GM19468 (cell line): ENCODE measurements at regions not wholly inside any gene's neighbourhood (a gene's known extent, or its start where the extent isn't known, plus 50 kb on each side); places are given as distances from the start of the nearest gene placed in this dataset.
A peak's percentile ranks its signal among the peaks of the same experiment; 100 is the strongest.
"Not testable (repeated sequence)": the region's sequence is repeated elsewhere in the genome, so short reads cannot be mapped to it uniquely, and the experiment has no call there.

Source experiments
- ATAC-seq: cut with Tn5 transposase; IDR thresholded peaks from one replicate; pipeline ENCODE4 v1.9.1; 2021; ENCODE audit warnings: mild to moderate bottlenecking, moderate library complexity, moderate number of reproducible peaks; ENCODE audit not compliant: unreplicated experiment; ENCODE audit errors: extremely low read depth

GRCh38 chr3:157922614-157923013, 183.6 kb downstream of the SHOX2 start:
- ATAC-seq: no peak

DNA sequence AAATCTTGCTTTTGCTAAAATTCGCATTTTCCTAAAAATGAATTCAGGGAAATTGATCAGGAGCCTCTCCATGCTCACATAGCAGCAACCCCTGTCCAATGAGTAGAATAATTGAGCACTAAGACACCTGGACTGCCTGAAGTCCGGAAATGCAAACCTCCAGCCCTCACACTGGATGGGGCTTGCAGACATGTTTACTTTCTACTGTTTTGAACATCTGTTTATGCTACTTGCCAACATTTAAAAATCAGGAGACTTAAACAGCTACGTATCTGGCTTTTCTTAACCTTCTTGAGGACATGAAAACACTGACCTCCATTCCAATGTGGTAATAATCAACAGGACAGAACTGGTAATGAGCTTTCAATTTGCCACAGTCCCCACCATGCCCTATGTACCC, 184.4 kb downstream of the SHOX2 start:
- no peak for ATAC-seq

DNA sequence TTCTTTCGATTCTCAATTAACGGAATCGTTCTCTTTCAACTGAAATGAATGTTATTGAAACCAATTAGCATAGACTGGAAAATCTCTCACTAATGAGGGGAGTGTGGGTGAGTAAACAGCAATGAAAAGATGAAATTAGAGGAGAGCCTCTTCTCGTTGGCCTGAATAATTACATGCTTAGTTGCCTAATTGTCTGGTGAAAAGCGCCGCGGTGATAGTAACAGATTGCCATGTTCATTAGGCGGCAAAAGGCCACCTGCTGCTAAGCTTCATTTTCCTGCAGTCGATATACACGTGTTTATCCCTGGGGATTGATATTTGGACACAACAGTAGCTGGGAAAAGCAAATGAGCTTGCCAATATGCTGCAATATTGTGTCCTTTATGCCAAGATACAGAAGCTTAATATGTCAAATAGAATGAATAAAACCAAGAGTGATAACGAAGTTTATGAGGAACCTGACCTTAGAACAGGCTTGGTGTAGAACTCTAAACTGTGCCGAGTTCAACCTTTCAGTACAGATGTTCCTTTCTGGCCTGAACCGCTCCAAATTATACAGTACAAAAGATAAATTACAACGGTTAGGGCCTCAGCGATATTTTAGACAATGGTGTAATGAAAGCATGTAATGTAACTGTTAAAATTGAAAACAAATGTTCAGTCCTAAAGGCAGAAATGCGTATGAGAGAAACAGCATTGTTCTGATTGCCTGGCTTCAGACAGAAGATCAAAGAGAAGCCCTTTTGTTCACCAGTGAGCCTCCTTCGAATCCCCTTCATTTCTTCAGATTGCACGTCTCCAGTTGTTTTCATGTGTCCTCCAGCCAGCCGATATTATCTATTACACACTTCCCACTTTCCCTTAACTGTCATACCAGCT, 185.2 kb downstream of the SHOX2 start:
- ATAC-seq: no peak

- ATAC-seq: no peak
Observed at GRCh38 chr3:157919319-157919887, 186.8 kb downstream of the SHOX2 start.

GRCh38 chr3:157918402-157918801, 187.8 kb downstream of the SHOX2 start:
- no peak for ATAC-seq

- ATAC-seq: no peak
Observed at GRCh38 chr3:157916672-157917071, 189.5 kb downstream of the SHOX2 start.

- no peak for ATAC-seq
Observed at GRCh38 chr3:157914882-157915281, 191.3 kb downstream of the SHOX2 start.

DNA sequence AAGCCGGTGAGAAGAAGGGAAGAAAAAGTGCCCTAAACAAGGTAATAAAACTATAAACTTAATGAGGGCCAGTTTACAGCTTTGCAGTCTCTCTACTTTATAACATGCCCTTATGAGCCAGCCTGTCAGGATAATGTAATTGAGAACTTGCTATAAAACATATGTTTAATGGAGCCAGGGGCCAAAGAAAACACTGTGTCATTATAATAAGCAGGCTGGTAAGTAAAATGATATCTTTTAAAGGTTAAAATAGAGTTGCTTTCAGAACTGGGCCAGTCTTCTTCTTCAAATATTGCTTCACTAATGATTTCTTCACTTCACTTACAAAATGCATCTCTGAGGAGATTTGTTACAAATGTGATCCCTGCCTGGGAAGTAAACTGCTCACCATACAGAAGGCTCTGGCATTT, 192.5 kb downstream of the SHOX2 start:
- no peak for ATAC-seq

- ATAC-seq: no peak
Observed at GRCh38 chr3:157912514-157913451, 193.4 kb downstream of the SHOX2 start.

DNA sequence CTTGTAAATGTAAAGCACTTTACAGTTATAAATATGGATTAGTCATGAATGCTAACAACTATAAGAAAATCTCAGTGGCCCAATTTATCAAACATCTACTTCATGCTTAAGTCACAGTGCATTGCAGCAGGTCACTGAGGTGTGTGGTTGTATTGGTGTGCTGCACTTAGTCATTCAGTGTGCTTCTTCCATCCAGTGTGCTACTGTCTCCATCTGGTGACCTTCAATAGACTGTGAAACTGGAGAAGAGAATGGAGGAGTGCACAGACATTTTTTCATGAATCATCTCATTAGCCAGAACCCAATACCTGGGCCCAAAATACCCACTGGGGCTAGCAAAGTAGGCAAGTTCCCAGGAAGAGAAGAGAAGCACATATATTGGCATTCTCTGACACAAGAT, 199.6 kb downstream of the SHOX2 start:
- ATAC-seq: no peak

GRCh38 chr3:157905885-157906284, 200.3 kb downstream of the SHOX2 start:
- ATAC-seq: no peak

DNA sequence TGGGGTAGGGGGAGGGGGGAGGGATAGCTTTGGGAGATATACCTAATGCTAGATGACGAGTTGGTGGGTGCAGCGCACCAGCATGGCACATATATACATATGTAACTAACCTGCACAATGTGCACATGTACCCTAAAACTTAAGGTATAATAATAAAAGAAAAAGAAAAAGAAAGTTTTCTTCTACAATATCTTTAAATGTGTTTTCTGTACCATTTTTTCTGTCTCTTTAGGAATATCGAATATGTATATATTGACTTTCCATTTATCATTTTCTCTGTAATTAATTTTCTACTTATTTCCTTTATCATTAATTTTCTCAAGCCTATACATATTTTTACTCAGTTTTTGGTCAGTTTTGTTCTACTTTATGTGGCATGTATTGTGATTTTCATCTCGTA, 203.5 kb downstream of the SHOX2 start:
- not testable (repeated sequence) for ATAC-seq

GRCh38 chr3:157888040-157888439, 218.2 kb downstream of the SHOX2 start:
- ATAC-seq: no peak

GRCh38 chr3:157876556-157876955, 229.7 kb downstream of the SHOX2 start:
- no peak for ATAC-seq

DNA sequence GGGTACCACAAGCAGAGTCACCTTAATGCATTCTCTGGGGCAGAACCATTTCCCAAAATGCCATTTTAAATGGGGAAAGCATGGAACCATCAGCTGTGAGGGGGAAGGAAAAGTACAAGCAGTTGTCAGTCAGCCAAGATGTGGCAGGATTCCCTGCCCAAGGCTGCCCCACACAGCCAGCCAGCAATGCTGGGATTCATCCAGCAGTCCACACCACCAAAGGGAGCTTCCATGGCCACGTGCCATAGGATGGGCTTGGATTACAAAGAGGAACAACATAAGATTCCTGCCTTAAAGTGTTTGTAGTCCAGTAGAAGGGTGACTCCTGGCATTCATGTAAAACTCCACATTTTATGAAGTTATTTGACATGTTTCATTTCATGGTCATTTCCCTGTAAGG, 233.3 kb downstream of the SHOX2 start:
- no peak for ATAC-seq

DNA sequence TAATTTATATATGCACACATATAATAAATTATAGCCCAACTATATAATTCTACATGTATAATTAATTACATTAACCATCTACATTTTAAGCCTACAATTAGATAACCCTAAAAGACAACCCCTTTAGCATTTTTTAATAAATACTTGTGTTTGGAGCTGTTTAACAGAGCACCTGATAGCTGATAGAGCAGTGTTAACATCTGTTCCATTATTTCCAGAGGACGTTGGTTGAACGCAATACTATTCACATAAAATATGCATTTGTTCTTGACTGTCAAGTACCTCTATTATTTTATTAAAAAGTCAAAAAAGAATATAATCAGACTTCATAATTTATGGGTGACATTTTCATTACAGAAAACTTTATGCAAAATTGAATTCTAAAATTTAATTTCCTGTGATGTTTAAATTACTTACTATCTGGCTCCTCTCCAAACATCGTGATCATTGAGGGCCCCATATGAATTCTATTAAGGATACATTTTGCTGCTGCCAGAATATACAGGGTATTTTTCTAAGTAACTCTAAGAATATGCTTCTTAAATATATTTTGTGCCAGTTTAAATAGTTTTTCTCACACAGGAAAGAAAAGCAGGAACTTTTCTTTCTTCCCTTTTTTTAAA, 234.3 kb downstream of the SHOX2 start:
- no peak for ATAC-seq

- ATAC-seq: no peak
Observed at GRCh38 chr3:157871248-157871647, 235.0 kb downstream of the SHOX2 start.

DNA sequence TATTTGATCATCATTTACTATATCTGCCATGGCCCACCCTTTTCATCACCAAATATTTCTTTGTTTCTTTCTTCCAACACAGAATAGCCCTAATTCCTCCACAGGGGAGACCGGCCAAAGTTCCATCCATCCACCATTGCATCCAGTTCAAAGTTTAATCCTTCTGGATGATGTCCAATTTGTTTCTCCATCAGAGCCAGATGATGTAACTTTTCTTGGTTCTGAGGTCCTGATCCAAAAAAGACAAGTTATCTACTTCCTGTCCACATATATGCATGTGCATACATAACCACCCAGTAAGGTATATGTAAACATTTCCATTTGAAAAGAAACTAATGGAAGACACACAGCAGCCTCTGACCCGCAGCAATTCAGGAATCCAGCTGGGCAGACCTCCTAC, 237.3 kb downstream of the SHOX2 start:
- ATAC-seq: no peak

DNA sequence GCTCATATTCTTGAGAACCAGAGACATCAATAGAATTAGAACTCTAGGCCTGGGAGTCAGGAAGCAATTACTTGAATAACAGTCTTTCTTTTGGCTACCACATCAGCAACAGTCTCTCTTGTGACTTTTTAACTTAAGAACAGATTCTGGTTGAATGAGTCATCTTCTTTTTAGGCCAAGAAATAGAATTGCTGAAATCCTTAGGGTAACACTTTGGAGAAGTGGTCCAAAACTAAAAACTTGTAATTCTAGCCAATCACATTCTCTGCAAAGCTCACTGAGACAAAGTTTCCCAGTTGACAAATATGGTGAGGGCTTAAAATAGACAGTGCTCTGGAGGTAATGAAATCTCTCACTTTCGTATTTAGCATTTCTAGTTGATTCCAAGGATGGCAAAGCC, 238.0 kb downstream of the SHOX2 start:
- ATAC-seq: no peak

GRCh38 chr3:157865352-157866000, 240.7 kb downstream of the SHOX2 start:
- peak; percentile 84 for ATAC-seq
